ENCODE measurements at regions not wholly inside any gene's neighbourhood (a gene's known extent, or its start where the extent isn't known, plus 50 kb on each side); places are given as distances from the start of the nearest gene placed in this dataset.

DNA sequence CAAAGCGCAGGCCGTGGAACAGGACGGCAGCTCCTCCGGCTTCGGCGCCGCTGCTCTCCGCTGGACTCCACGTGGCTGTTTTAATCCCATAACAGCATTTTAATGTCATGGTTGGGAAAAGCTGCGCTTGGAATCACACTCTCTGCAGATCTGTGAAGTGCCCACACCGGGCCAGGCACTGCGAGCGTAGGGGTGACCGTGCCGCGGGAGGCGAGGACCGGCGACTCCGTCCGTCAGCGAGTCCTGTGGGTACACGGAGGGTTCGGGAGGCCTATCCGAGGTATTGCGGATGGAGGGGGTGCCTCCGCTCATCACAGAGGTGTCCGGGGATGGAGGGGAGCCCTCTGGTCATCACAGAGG, 198.0 kb upstream of the SALL3 start:
- H3K4me3 Mint-ChIP-seq, result no peak overlapping the region
- WGBS (ENCODE audit: insufficient coverage), result 93% methylated on average over 24 of the region's 28 CpGs
- no peaks in the 10 kb centered on the region for H3K36me3 ChIP-seq (replicated peaks in 1 of 2; ENCODE audit: control insufficient read depth in 1 of 2, insufficient read depth in 2 of 2, low read length in 2 of 2)
- no peaks in the 10 kb centered on the region for H3K4me1 ChIP-seq (ENCODE audit: control insufficient read depth in 1 of 2, insufficient read depth in 2 of 2, low read length in 2 of 2)
- H3K27me3 ChIP-seq (ENCODE audit: control insufficient read depth in 2 of 2, insufficient read depth in 2 of 2, low read length in 2 of 2), result no peaks in the 10 kb centered on the region
- no peaks in the 10 kb centered on the region for H3K79me2 ChIP-seq (ENCODE audit: insufficient read depth, low read length)
- no peaks in the 10 kb centered on the region for H3K36me3 Mint-ChIP-seq
- TF ChIP-seq, protein P1, sequence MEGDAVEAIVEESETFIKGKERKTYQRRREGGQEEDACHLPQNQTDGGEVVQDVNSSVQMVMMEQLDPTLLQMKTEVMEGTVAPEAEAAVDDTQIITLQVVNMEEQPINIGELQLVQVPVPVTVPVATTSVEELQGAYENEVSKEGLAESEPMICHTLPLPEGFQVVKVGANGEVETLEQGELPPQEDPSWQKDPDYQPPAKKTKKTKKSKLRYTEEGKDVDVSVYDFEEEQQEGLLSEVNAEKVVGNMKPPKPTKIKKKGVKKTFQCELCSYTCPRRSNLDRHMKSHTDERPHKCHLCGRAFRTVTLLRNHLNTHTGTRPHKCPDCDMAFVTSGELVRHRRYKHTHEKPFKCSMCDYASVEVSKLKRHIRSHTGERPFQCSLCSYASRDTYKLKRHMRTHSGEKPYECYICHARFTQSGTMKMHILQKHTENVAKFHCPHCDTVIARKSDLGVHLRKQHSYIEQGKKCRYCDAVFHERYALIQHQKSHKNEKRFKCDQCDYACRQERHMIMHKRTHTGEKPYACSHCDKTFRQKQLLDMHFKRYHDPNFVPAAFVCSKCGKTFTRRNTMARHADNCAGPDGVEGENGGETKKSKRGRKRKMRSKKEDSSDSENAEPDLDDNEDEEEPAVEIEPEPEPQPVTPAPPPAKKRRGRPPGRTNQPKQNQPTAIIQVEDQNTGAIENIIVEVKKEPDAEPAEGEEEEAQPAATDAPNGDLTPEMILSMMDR (IDR thresholded peaks at IDR 0.05), result no peak
- intact Hi-C loops (cut with micrococcal nuclease), result no loop called here
- H3K27ac Mint-ChIP-seq, result no peak overlapping the region
- no peak for DNase-seq
- H4K20me1 ChIP-seq (ENCODE audit: insufficient read depth, low read length), result no peaks in the 10 kb centered on the region
- no peak overlapping the region for H3K27ac ChIP-seq (ENCODE audit: low read depth in 1 of 2, low read length in 2 of 2)
- H3K4me3 ChIP-seq (replicated peaks in 1 of 3; ENCODE audit: low read depth in 2 of 3, low read length in 3 of 3), result no peak overlapping the region
- H3K9me3 ChIP-seq (replicated peaks in 1 of 2; ENCODE audit: control insufficient read depth in 1 of 2, insufficient read depth in 1 of 2, low read length in 2 of 2), result no peaks in the 10 kb centered on the region
- H3K27me3 Mint-ChIP-seq (ENCODE audit: low read depth in 3 of 3), result peaks cover 0 to 3% (median 1%) of the 10 kb centered on the region in 3 donors
- no peak overlapping the region for H3K9ac ChIP-seq (ENCODE audit: insufficient read depth, low read length, poor library complexity, severe bottlenecking)
- H3K4me1 Mint-ChIP-seq, result no peaks in the 10 kb centered on the region
- no peak overlapping the region for H2AFZ ChIP-seq (ENCODE audit: insufficient read depth, low read depth, low read length, poor library complexity, severe bottlenecking)
- H3K9me3 Mint-ChIP-seq, result peaks cover 0 to 4% (median 0%) of the 10 kb centered on the region in 7 donors
- no peak overlapping the region for H3K4me2 ChIP-seq (replicated peaks; ENCODE audit: extremely low read depth, low read length, poor library complexity, severe bottlenecking)

DNA sequence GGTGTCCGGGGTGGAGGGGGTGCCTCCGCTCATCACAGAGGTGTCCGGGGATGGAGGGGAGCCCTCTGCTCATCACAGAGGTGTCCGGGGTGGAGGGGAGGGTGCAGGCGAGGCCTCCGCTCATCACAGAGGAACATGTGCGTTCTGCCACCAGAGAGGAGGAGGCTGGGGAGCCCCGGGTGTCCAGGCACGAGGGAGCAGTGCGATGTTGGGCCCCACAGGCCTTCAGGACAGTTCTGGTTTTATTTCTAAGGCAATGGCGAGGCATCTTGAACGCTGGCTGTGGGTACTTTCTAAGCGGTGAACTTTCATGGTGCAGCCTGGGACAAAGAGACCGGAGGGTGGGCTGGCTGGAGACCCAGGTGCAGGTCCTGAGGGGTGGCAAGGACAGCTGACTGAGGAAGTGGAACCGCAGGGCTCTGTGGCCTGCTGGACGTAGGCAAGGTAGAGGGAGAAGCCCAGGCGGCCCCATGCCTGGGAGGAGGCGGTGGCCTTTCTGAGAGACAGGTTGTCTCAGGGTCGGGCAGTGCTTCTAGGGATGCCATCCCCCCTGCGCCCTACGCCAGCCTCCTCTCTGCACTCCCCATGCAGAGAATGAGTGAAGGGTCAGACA, 196.6 kb upstream of the SALL3 start:
- H3K27me3 ChIP-seq (ENCODE audit: control insufficient read depth in 2 of 2, insufficient read depth in 2 of 2, low read length in 2 of 2), result no peaks in the 10 kb centered on the region
- TF ChIP-seq, protein P1 (IDR thresholded peaks at IDR 0.05), result no peak
- no peaks in the 10 kb centered on the region for H3K36me3 ChIP-seq (replicated peaks in 1 of 2; ENCODE audit: control insufficient read depth in 1 of 2, insufficient read depth in 2 of 2, low read length in 2 of 2)
- H3K4me2 ChIP-seq (replicated peaks; ENCODE audit: extremely low read depth, low read length, poor library complexity, severe bottlenecking), result no peak overlapping the region
- peaks cover 0 to 4% (median 0%) of the 10 kb centered on the region in 7 donors for H3K9me3 Mint-ChIP-seq
- H3K4me1 Mint-ChIP-seq, result no peaks in the 10 kb centered on the region
- H3K27ac Mint-ChIP-seq, result no peak overlapping the region
- no peaks in the 10 kb centered on the region for H3K4me1 ChIP-seq (ENCODE audit: control insufficient read depth in 1 of 2, insufficient read depth in 2 of 2, low read length in 2 of 2)
- no peak for DNase-seq
- H2AFZ ChIP-seq (ENCODE audit: insufficient read depth, low read depth, low read length, poor library complexity, severe bottlenecking), result no peak overlapping the region
- peaks cover 0 to 3% (median 3%) of the 10 kb centered on the region in 3 donors for H3K27me3 Mint-ChIP-seq (ENCODE audit: low read depth in 3 of 3)
- no peaks in the 10 kb centered on the region for H4K20me1 ChIP-seq (ENCODE audit: insufficient read depth, low read length)
- H3K9ac ChIP-seq (ENCODE audit: insufficient read depth, low read length, poor library complexity, severe bottlenecking), result no peak overlapping the region
- no peaks in the 10 kb centered on the region for H3K79me2 ChIP-seq (ENCODE audit: insufficient read depth, low read length)
- H3K27ac ChIP-seq (ENCODE audit: low read depth in 1 of 2, low read length in 2 of 2), result no peak overlapping the region
- no peaks in the 10 kb centered on the region for H3K36me3 Mint-ChIP-seq
- no peak overlapping the region for H3K4me3 ChIP-seq (replicated peaks in 1 of 3; ENCODE audit: low read depth in 2 of 3, low read length in 3 of 3)
- intact Hi-C loops (cut with micrococcal nuclease), result no loop called here
- H3K9me3 ChIP-seq (replicated peaks in 1 of 2; ENCODE audit: control insufficient read depth in 1 of 2, insufficient read depth in 1 of 2, low read length in 2 of 2), result no peaks in the 10 kb centered on the region
- H3K4me3 Mint-ChIP-seq, result no peak overlapping the region
- WGBS (ENCODE audit: insufficient coverage), result 80% methylated on average over 19 of the region's 21 CpGs
